Spleen (tissue), 11 donors: ENCODE measurements at regions not wholly inside any gene's neighbourhood (a gene's known extent, or its start where the extent isn't known, plus 50 kb on each side); places are given as distances from the start of the nearest gene placed in this dataset.

Experiments
- DNase-seq: peaks from one replicate; pipeline ENCODE4 v3.0.0-alpha.2; 2020
- H3K27ac ChIP-seq, 8 donors: fragments of 200-600 bp; sonication (generic) in 7 of 8; 1 replicate in 4 of 8; 2 replicates in 4 of 8; pipeline versions ENCODE4 v1.5.0 to v1.8.0; 2016 to 2021; ENCODE audit warnings: inconsistent platforms in 4 of 8, mild to moderate bottlenecking in 4 of 8, moderate library complexity in 1 of 8
- H3K27me3 ChIP-seq, 7 donors: fragments of 200-600 bp; sonication (generic) in 6 of 7; replicated peaks in 1 of 7; 1 replicate in 4 of 7; 2 replicates in 3 of 7; pipeline versions ENCODE4 v1.5.0 to v1.8.0; 2016 to 2021; ENCODE audit warnings: inconsistent platforms in 3 of 7, mild to moderate bottlenecking in 1 of 7
- H3K36me3 ChIP-seq, 6 donors: fragments of 200-600 bp; sonication (generic) in 5 of 6; 1 replicate in 4 of 6; 2 replicates in 2 of 6; pipeline versions ENCODE4 v1.5.0 to v1.8.0; 2016 to 2021; ENCODE audit warnings: inconsistent platforms in 2 of 6
- H3K4me1 ChIP-seq, 6 donors: fragments of 200-600 bp; sonication (generic) in 5 of 6; 1 replicate in 3 of 6; 2 replicates in 3 of 6; pipeline versions ENCODE4 v1.5.0 to v1.8.0; 2016 to 2021; ENCODE audit warnings: inconsistent platforms in 3 of 6
- H3K4me3 ChIP-seq, 8 donors: fragments of 200-600 bp; sonication (generic) in 7 of 8; 1 replicate in 4 of 8; 2 replicates in 4 of 8; pipeline versions ENCODE4 v1.5.0 to v1.8.0; 2016 to 2021; ENCODE audit warnings: inconsistent platforms in 4 of 8, mild to moderate bottlenecking in 4 of 8, moderate library complexity in 2 of 8
- H3K9me3 ChIP-seq, 8 donors: fragments of 200-600 bp; sonication (generic) in 7 of 8; 1 replicate in 4 of 8; 2 replicates in 4 of 8; pipeline versions ENCODE4 v1.5.0 to v1.8.0; 2016 to 2021; ENCODE audit warnings: inconsistent platforms in 4 of 8
- POLR2A ChIP-seq, 3 donors: fragments of 450-650 bp; IDR thresholded peaks; one replicate each; pipeline ENCODE4 v1.5.1; 2017; ENCODE audit warnings: antibody characterized with exemption in 3 of 3, mild to moderate bottlenecking in 1 of 3
- POLR2AphosphoS5 ChIP-seq, 3 donors: sonication (generic); formaldehyde crosslinking; IDR thresholded peaks; one replicate each; pipeline ENCODE4 v1.5.1; 2017; ENCODE audit warnings: antibody characterized with exemption in 3 of 3
- WGBS, 5 donors: extraction: QIAGEN DNeasy Blood & Tissue Kit in 3 of 5; methylation state at CpG; one replicate each; pipeline versions ENCODE4 v1.1.5 to v1.1.7; 2013 to 2018; 5-methylcytosine and 5-hydroxymethylcytosine counted together
- intact Hi-C: fragments of 100-400 bp; cut with DNase I; formaldehyde crosslinking; loops from one replicate; pipeline ENCODE4 v1.15.0; 2023; ENCODE audit warnings: low total_unique reads
- TF ChIP-seq, protein P1 (sequence below), 11 experiments: fragments of 200-600 bp in 7 of 11; fragments of 450-650 bp in 4 of 11; sonication (generic) in 4 of 11; IDR thresholded peaks in 8 of 11; conservative IDR thresholded peaks in 3 of 11; 1 replicate in 7 of 11; 2 replicates in 4 of 11; pipeline versions ENCODE4 v1.4.0 to v1.8.0; 2016 to 2021; ENCODE audit warnings: antibody characterized with exemption in 11 of 11, inconsistent platforms in 4 of 11, mild to moderate bottlenecking in 1 of 11
- donor health status: healthy with polysubstance abuse.
- donor health status: DM: no; HTN: no; CAD: no; lungs with moderate emphysema.
- donor health status: DM: no; HTN: no; CAD: no.
- donor health status: Bipolar disorder and iron deficiency.
- donor health status: healthy.
- donor health status: DM: no; HTN: no; CAD: no.
- donor health status: DM: yes; HTN: yes; CAD: no.

DNA sequence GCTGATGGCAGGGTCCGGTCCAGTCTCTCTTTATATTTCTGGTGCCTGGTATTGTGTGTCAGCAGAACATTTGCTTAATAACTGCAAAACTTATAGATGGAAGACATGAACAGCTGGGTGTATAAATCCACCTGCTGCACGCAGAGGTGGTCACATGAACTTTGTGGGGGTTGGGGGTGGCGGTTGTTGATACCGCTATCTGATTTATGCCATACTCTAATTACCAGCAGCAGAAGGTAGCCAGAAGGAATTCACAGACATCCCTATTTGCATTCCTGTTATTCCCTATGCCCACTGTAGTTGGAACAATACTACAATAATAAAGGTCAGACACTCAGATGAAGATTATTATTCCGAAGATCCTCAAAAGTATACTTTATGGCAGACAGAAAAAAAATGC is 121.6 kb upstream of the PUDP start:
- no peak overlapping the region for H3K4me3 ChIP-seq
- no peak for TF ChIP-seq POLR2A (IDR thresholded peaks at IDR 0.05)
- H3K27ac ChIP-seq, result peak overlapping the region in 3 of 8 donors; percentile 16 to 65 (median 44)
- H3K27me3 ChIP-seq, result no peaks in the 10 kb centered on the region
- no peaks in the 10 kb centered on the region for H3K36me3 ChIP-seq
- H3K4me1 ChIP-seq, result peaks cover 0 to 12% (median 0%) of the 10 kb centered on the region in 6 donors
- DNase-seq, result no peak
- H3K9me3 ChIP-seq, result no peaks in the 10 kb centered on the region
- intact Hi-C loops, result no loop called here
- 85 to 93% (median 90%) methylated on average over 5 of the region's 5 CpGs for WGBS, 5 donors

DNA sequence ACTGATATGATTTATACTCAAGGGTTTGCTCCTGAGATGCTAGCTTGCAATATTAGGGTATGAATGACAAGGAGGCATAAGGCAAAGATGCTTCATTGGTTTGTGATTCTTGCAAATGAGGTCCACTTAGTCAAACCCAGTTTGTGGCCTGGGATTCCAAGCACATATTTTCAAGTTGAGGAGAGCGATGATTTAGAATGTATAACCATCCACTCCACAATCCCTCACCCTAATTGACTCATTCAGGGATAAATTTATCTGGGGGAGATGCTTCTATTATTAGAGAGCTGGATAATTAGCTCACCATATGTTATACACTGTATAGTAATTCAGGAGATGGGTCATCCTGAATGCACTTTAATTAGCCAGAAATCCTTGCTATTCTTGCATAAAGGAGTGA is 118.3 kb upstream of the PUDP start:
- Histone ChIP-seq H3K9me3 (no peaks in the 10 kb centered on the region), H3K27me3 (no peaks in the 10 kb centered on the region), H3K27ac (no peak overlapping the region), H3K36me3 (no peaks in the 10 kb centered on the region), H3K4me1 (peaks cover 0 to 12% (median 0%) of the 10 kb centered on the region in 6 donors), H3K4me3 (no peak overlapping the region)
- 88 to 100% (median 92%) methylated on average over 1 of the region's 1 CpG for WGBS, 5 donors
- intact Hi-C loops, result no loop called here
- no peak for DNase-seq
- TF ChIP-seq, protein P1, sequence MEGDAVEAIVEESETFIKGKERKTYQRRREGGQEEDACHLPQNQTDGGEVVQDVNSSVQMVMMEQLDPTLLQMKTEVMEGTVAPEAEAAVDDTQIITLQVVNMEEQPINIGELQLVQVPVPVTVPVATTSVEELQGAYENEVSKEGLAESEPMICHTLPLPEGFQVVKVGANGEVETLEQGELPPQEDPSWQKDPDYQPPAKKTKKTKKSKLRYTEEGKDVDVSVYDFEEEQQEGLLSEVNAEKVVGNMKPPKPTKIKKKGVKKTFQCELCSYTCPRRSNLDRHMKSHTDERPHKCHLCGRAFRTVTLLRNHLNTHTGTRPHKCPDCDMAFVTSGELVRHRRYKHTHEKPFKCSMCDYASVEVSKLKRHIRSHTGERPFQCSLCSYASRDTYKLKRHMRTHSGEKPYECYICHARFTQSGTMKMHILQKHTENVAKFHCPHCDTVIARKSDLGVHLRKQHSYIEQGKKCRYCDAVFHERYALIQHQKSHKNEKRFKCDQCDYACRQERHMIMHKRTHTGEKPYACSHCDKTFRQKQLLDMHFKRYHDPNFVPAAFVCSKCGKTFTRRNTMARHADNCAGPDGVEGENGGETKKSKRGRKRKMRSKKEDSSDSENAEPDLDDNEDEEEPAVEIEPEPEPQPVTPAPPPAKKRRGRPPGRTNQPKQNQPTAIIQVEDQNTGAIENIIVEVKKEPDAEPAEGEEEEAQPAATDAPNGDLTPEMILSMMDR (IDR thresholded peaks at IDR 0.05 in 8 of 11, conservative IDR thresholded peaks at IDR 0.05 in 3 of 11), result no peak
- TF ChIP-seq POLR2AphosphoS5 (IDR thresholded peaks at IDR 0.05) (no peak), POLR2A (IDR thresholded peaks at IDR 0.05) (no peak)

DNA sequence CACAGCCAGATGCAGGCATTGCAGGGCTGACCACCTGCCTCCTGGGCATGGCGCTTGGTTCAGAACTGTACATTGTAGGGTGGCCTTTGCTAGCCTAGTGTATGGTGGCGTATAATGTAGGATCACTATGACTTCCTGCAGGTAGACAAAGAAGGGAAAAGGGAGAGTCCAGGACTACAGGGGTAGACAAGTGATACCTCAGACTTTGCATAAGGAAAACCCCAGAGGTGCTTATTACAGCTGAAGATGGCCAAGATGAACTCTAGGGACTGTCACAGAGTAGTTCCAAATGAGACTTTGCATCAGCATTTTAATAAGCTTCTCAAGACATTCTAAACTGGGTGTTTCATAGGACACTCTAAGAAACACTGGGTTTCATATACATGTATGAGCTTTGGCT is 116.4 kb upstream of the PUDP start:
- H3K9me3 ChIP-seq, result no peaks in the 10 kb centered on the region
- no peak overlapping the region for H3K4me3 ChIP-seq
- H3K27me3 ChIP-seq, result no peaks in the 10 kb centered on the region
- intact Hi-C loops, result no loop called here
- peaks cover 0 to 17% (median 0%) of the 10 kb centered on the region in 6 donors for H3K4me1 ChIP-seq
- WGBS, 5 donors, result 77 to 100% (median 91%) methylated on average over 2 of the region's 2 CpGs
- DNase-seq, result no peak
- TF ChIP-seq POLR2A (IDR thresholded peaks at IDR 0.05) (no peak), POLR2AphosphoS5 (IDR thresholded peaks at IDR 0.05) (no peak)
- TF ChIP-seq, protein P1 (IDR thresholded peaks at IDR 0.05 in 8 of 11, conservative IDR thresholded peaks at IDR 0.05 in 3 of 11), result no peak
- peaks cover 0 to 12% (median 0%) of the 10 kb centered on the region in 6 donors for H3K36me3 ChIP-seq
- no peak overlapping the region for H3K27ac ChIP-seq

DNA sequence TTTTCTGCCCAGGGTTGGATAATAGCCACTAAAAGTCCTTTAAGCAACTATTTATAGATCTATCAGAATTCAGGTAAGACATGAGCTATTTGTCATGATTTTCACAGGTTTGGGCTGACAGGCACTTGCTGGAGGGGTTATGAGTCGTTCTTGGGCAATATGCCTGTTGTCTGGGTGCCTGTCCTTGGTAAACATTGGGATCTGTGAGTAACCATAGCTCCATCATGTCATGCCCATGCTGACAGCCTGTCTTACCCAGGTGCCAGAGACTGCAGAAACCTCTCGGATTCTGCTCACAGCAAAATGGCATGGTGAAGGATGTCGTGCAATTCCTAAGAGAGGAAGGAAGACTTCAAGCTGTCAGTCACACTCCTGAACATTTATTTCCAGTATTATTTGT is 116.0 kb upstream of the PUDP start:
- no peaks in the 10 kb centered on the region for H3K27me3 ChIP-seq
- no peak for DNase-seq
- H3K4me1 ChIP-seq, result peaks cover 0 to 17% (median 0%) of the 10 kb centered on the region in 6 donors
- no peak overlapping the region for H3K4me3 ChIP-seq
- intact Hi-C loops, result no loop called here
- H3K9me3 ChIP-seq, result no peaks in the 10 kb centered on the region
- no peak for TF ChIP-seq POLR2A (IDR thresholded peaks at IDR 0.05)
- TF ChIP-seq, protein P1 (IDR thresholded peaks at IDR 0.05 in 8 of 11, conservative IDR thresholded peaks at IDR 0.05 in 3 of 11), result no peak
- TF ChIP-seq POLR2AphosphoS5 (IDR thresholded peaks at IDR 0.05), result no peak
- H3K27ac ChIP-seq, result no peak overlapping the region
- peaks cover 0 to 15% (median 0%) of the 10 kb centered on the region in 6 donors for H3K36me3 ChIP-seq
- WGBS, 5 donors, result 74 to 87% (median 78%) methylated on average over 3 of the region's 3 CpGs

DNA sequence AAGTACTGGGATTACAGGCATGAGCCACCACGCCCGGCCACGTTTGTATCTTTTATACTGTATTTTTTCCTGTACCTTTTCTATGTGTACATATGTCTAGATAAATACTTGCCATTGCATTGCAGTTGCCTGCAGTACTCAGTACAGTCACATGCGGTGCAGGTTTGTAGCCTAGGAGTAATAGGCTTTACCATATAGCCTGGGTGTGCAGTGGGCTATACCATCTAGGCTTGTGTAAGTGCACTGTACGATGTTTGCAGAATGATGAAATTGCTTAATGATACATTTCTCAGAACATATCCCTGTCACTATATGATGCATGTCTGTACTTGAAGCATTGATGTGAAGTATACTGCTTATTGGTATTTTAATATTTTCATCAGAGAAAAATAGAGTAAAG is 115.4 kb upstream of the PUDP start:
- Histone ChIP-seq H3K9me3 (no peaks in the 10 kb centered on the region), H3K4me1 (peaks cover 0 to 17% (median 0%) of the 10 kb centered on the region in 6 donors), H3K36me3 (peaks cover 0 to 15% (median 0%) of the 10 kb centered on the region in 6 donors), H3K27ac (no peak overlapping the region), H3K27me3 (no peaks in the 10 kb centered on the region), H3K4me3 (no peak overlapping the region)
- WGBS, 5 donors, result 83 to 95% (median 88%) methylated on average over 5 of the region's 5 CpGs
- intact Hi-C loops, result no loop called here
- DNase-seq, result no peak
- TF ChIP-seq POLR2AphosphoS5 (IDR thresholded peaks at IDR 0.05) (no peak), POLR2A (IDR thresholded peaks at IDR 0.05) (no peak)
- TF ChIP-seq, protein P1 (IDR thresholded peaks at IDR 0.05 in 8 of 11, conservative IDR thresholded peaks at IDR 0.05 in 3 of 11), result no peak
